DMS 273 treated with DMSO at 0.1 percent for 48 hours (cell line): ENCODE measurements at regions not wholly inside any gene's neighbourhood (a gene's known extent, or its start where the extent isn't known, plus 50 kb on each side); places are given as distances from the start of the nearest gene placed in this dataset.

Experiments used
- DNase-seq: peaks from one replicate; lab custom pipeline; 2025; lab: John Stamatoyannopoulos, UW

- DNase-seq, result no peak
These were observed 62.9 kb upstream of the B3GAT1 start for GRCh38 chr11:134474942-134475341.

GRCh38 chr11:134474070-134474860 lies 62.2 kb upstream of the B3GAT1 start:
- DNase-seq, result no peak

- DNase-seq, result no peak
These were observed 59.8 kb upstream of the B3GAT1 start for GRCh38 chr11:134471716-134472455.

GRCh38 chr11:134471087-134471715 lies 59.2 kb upstream of the B3GAT1 start:
- DNase-seq, result no peak

GRCh38 chr11:134470238-134470637 lies 58.2 kb upstream of the B3GAT1 start:
- no peak for DNase-seq

GRCh38 chr11:134469627-134470026 lies 57.6 kb upstream of the B3GAT1 start:
- DNase-seq, result no peak

GRCh38 chr11:134468796-134469195 lies 56.8 kb upstream of the B3GAT1 start:
- no peak for DNase-seq

GRCh38 chr11:134468081-134468668 lies 56.1 kb upstream of the B3GAT1 start:
- DNase-seq, result no peak

GRCh38 chr11:134466610-134467567 lies 54.8 kb upstream of the B3GAT1 start:
- no peak for DNase-seq

- DNase-seq, result peak; percentile 6
These were observed 54.1 kb upstream of the B3GAT1 start for GRCh38 chr11:134466156-134466555.

GRCh38 chr11:134464981-134465730 lies 53.1 kb upstream of the B3GAT1 start:
- DNase-seq, result no peak

- DNase-seq, result no peak
These were observed 52.2 kb upstream of the B3GAT1 start for GRCh38 chr11:134464196-134464595.

GRCh38 chr11:134463716-134464115 lies 51.7 kb upstream of the B3GAT1 start:
- no peak for DNase-seq
